ENCODE measurements at regions not wholly inside any gene's neighbourhood (a gene's known extent, or its start where the extent isn't known, plus 50 kb on each side); places are given as distances from the start of the nearest gene placed in this dataset.
A peak's percentile ranks its signal among the peaks of the same experiment; 100 is the strongest.

GRCh38 chr13:80235967-80236302 is 105.0 kb downstream of the SPRY2 start:
- DNase-seq, result peak in 3 of 4 experiments; percentile 4 to 69 (median 52)

DNA sequence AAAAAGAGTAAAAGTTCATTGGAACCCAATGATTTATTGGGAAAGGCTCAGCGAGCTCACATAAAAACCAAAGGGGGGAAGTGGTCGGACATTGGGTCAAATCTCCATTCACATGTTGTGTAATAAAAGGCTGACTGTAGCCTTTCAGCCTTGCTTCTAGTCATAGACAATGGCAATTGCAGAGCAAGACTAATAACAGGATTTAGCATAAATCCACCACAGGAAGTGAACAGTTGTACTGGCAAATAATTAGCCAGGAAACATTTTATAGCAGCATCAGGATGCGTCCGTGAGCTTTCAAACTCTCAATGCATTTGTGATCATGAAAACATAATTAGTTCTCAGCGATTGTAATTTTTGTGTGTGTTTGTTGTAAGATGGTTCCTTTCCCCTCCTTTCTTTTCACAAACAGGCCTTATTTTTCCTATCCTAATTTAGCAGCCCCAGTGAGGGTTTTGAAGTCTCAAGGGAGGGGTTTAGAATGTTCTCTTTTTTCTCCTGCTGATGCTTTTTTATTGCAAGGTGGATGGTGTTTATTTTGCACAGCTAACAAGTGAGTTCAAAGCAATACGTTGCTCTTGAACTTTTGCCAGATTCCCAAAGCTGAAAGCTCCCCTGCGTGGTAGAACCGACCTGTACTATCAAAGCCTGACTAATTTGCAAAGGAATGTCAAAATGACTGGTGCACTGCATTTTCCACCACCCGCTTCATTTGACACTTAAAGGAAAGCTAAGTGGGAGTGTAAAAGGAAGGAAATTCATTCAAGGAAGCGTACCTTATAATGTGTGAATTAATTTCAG is 105.6 kb downstream of the SPRY2 start:
- DNase-seq, result peak; percentile 48 to 79 (median 66)

DNA sequence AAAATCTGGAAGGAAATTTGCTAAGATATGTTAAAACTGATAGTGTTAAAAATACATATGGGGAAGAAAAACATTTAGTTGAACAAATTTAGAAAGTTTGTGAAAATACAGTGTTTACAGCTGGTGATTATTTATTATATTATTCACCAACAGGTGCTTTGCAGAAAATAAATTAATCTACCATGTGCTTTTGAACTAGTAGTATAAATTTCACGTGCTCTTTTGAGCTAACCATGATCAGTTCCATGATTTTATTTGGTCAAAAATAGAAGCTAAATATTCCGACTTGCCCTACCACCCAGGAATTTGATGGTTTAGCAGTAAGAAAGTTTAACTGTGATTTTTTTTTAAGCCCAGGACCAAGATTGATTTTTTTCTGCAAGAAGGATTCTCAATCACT is 113.3 kb downstream of the SPRY2 start:
- no peak for DNase-seq

GRCh38 chr13:80226645-80227044 is 114.3 kb downstream of the SPRY2 start:
- DNase-seq, result no peak

DNA sequence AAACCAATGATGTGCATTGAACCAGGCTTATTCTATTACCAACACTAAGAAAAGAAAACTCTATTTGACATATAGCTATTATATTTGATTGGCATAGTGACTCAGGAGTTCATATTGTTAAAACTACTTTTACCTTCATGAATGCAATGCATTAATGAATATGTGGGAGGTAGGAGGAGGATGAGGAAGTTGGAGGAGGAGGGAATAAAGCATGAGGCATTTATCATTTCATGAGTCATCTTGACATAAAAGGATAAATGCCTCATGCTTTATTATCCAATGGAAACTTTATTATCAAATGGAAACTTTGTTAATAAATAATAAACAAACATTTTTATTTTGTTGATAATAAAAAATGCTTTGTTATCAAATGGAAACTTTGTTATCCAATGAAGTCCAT is 116.5 kb downstream of the SPRY2 start:
- peak in 3 of 4 experiments; percentile 24 to 72 (median 63) for DNase-seq

DNA sequence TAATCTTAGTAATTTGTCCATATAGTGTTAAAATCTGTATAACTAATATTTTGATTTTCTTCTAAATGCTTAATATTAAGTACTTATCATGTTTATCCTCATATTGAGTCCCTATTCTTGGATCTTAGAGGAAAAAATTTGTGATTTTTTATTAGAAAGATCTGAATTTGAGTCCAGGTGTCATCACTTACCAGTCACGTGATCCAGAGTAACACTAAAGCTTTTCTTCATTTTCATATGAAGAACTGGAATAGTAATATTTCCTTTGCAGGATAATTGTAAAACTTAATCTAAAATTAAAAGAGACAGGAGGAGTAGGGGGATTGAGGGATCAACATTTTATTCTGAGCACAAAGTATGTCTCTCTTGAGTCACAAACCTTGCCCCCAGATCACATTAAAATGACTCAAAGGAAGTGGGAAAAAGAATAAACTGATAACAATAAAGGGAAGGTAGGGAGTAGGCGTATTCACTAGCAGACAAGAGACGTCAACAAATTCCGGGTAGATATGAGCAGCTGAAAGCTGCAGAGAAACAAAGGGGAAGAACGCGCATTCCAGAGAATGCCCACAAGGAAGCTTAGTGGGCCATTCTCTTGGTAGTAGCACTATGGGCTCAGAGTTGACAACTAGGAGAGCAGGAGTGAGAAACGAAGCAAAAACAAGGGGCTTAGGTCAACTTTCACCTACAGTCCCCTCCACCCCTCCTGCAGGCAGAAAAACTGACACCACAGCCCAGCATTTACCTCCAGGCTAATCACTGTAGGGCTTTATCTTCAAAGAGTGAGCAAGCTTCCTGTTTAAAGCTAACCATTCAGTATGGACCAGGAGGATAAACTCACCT is 123.1 kb downstream of the SPRY2 start:
- no peak for DNase-seq

DNA sequence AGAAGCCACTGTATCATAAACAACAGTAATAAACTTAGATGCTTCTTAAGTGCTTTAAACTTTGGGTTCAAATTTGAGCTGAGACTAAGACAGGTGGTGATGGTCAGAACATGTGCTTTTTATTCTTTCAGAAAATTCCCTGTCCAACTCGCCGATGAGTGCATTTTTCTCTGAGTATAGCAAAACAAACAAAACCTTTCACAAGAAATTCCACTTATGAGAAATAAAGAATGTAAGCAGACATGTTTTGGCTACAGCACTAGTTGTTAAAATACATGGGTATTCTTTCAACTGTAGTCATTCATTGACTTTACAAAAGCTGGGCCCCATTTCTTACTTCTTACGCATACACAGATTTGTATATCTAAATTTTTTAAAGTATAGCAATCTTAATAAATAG is 125.6 kb downstream of the SPRY2 start:
- DNase-seq, result no peak

GRCh38 chr13:80214521-80214991 is 126.4 kb downstream of the SPRY2 start:
- no peak for DNase-seq

GRCh38 chr13:80214050-80214449 is 126.9 kb downstream of the SPRY2 start:
- no peak for DNase-seq

DNA sequence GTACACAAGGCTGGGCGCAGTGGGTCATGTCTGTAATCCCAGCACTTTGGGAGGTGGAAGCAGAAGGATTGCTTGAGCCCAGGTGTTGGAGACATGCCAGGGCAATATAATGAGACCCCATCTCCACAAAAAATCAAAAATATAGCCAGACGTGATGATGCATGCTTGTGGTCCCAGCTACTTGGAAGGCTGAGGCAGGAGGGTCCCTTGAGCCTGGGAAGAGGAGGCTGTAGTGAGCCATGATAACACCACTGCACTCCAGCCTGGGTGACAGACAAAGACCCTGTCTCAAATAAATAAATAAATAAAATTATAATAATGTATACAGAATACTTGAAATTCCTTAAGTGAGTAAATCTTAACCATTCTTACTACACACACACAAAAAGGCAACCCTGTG is 127.7 kb downstream of the SPRY2 start:
- no peak for DNase-seq

DNA sequence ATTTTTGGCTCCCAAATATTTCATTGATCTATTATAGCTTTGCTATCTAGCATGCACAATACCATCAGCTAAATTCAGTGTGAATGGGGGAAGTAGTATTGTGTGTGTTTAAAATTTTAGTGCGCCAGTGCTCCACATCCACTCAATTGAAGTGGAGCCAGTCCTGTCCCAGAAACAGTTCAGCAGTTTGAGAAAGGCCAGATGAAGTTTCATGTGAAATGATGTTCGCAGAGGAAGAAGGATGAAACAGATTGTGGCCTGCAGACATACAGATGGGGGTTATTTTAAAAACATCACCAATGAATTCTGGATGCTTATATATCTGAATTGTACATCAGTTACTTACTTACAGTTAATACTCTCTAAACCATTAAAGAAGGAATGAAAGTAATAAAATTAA is 129.4 kb downstream of the SPRY2 start:
- DNase-seq, result no peak

DNA sequence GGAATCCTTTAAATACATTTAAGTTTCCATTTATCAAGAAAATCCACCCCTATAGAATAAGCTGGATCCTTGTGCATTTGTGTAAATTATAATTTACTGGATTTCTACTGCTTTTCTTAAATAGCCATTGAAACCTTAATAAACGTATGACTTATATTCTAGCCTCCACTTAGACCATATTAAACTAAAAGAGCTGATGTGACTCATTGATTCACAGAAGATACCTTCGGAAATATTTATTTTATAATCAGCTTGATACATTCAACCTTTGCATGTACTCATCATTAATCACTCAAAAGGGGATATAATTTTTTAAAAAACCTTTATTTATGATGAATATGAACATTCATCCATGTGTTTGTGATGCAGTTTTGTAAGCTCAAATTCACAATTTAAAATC is 136.3 kb downstream of the SPRY2 start:
- no peak for DNase-seq

DNA sequence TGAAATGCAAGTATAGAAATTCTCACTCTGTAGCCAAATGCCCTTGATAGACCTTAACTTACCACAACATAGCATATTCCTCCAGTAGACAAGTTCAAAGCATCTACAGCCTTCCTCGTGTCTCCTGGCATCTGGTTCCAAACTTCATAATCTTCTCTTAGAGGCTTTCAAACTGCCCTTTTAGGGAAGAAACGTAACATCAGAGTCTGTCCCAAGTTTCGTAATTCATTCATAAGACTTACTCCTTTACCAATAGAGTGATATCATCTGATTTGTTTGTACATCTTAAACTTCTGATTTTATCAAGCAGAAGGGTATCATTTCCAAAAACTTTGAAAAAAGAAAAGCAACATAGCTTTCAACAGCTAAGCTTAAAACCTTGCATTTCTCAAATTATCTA is 137.4 kb downstream of the SPRY2 start:
- DNase-seq, result peak; percentile 22 to 70 (median 48)

DNA sequence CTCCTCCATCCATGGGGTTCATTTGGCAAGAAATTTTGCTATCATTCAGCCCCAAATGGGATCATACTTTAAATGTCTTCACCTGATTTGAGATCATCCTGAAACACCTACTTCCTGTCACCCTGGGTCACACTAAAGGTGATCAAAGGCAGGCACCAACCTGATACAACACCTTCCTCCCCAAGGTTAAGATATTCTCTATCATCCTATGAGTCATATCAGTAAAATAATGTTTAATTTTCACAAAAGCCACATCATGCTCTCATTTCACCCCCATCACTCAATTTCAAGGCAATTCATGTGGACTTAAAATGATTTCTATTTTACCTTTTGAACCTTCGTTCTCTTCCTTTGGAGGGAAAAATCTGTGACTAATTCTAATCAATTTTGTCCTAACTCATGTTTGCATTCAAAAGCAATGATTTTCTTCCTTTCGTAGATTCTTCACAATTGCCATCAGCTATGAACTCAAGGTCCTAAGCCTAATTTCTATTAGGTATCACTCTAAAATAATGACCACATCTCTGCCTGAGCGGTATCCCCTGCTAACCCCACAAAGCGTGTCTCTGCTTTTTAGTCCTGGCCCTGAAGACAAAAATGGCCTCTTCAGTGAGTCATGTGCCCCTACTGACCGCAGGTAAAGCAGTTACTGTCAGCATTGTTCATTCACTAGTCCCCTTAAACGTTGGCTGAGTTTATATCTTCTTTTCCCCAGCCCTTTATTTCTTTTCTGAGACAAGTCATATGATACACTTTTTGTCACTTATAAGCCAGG is 139.0 kb downstream of the SPRY2 start:
- DNase-seq, result no peak

GRCh38 chr13:80199585-80200292 is 141.2 kb downstream of the SPRY2 start:
- no peak for DNase-seq

- DNase-seq, result no peak
These were observed 141.9 kb downstream of the SPRY2 start for GRCh38 chr13:80199067-80199466.

DNA sequence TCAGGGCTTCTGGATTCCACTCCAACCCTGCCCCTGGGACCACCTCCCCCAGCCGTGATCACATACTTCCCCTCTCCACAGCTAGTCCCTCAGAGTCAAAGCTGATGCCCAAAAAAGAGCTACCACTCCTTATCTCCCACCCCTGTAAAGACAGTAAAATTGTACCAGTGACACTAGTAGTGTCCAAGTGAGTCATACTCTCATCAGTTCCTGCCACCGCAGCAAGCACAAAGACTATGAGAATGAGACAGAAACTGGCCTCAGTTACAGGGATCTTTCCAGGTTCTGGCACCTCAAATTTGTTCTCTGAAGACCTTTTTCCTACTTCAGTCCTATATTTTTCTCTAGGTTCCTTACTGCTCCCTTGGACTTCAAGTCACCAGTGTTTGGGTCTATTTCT is 144.2 kb downstream of the SPRY2 start:
- DNase-seq, result peak in 2 of 4 experiments; percentile 14 to 36

DNA sequence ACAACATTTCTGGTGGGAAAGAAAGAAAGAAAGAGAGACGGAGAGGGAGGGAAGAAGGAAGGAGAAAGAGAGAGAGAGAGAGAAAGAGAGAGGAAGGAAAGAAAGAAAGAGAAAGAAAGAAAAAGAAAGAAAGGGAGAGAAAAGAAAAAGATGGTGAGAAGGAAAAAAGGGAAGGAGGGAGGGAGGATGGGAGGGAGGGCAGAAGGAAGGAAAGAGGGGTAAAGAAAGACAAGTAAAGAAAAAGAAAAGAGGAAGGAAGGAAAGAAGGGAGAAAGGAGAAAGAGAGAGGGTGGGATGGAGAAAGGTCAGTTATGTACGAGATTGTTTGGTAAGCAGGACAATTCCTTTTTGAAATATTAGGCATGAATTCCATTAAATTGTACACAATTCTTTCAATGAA is 145.3 kb downstream of the SPRY2 start:
- no peak for DNase-seq

GRCh38 chr13:80189889-80190597 is 150.9 kb downstream of the SPRY2 start:
- no peak for DNase-seq

DNA sequence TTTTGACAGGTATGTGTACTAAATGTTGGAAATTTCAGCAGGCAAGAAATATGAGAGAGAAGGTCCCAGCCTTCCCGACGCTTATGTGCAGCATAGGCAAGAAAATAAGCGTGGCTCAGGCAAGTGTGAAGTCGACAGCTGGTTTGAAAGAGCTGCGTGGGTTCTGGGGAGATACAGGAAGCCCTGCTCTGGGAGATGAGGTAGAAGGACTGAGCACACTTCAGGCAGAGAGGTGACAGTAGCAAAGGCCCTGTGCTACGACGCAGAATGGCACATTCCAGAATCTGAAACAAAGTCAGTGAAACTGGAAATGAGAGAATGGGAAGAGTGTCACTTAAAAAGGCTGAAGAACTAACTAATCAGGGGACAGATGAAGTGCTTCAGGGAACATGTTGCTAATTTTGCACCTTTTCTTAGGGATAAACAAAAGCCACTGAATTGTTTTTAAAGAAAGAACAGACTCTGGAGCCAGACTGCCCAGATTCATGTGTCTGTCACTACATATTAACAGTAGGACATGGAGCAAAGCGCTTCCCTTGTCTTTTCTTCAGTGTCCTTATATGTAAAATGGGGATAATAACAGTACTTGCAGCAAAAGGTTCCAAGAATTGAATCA is 160.1 kb downstream of the SPRY2 start:
- no peak for DNase-seq

DNA sequence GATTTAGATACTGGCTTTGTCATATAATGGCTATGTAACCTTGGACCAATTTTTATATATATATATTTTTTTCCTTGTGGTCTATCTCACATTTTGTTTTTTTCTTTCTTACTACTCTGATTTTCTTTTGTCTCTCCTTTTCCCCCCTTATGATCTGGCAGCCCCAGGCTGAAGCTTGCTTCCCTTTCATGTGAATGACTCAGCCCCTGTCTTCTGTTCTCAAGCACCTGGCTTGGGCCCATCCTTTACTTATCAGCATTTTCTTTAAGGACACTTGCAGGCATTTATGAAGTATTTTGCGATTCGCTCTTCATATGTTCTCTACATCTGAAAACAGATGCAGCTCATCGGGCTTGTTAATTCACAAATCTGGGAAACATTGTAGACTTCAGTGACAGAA is 163.6 kb downstream of the SPRY2 start:
- no peak for DNase-seq
